Upper lobe of left lung (tissue), 4 donors: ENCODE measurements at regions not wholly inside any gene's neighbourhood (a gene's known extent, or its start where the extent isn't known, plus 50 kb on each side); places are given as distances from the start of the nearest gene placed in this dataset.

Experiments used
- CTCF ChIP-seq, 6 experiments: fragments of 450-650 bp in 4 of 6; fragments of 200-600 bp in 2 of 6; sonication (generic) in 2 of 6; IDR thresholded peaks; one replicate each; pipeline ENCODE4 v1.5.1; 2016 to 2019; ENCODE audit warnings: antibody characterized with exemption in 6 of 6
- POLR2A ChIP-seq, 4 donors: fragments of 450-650 bp; IDR thresholded peaks; one replicate each; pipeline ENCODE4 v1.5.1; 2016 to 2017; ENCODE audit warnings: antibody characterized with exemption in 4 of 4, mild to moderate bottlenecking in 2 of 4
- POLR2AphosphoS5 ChIP-seq, 2 donors: sonication (generic); formaldehyde crosslinking; IDR thresholded peaks; one replicate each; pipeline ENCODE4 v1.5.1; 2017; ENCODE audit warnings: antibody characterized with exemption in 2 of 2

- no peak for TF ChIP-seq CTCF (IDR thresholded peaks at IDR 0.05)
- no peak for TF ChIP-seq POLR2A (IDR thresholded peaks at IDR 0.05)
- TF ChIP-seq POLR2AphosphoS5 (IDR thresholded peaks at IDR 0.05) = no peak
Measured at GRCh38 chr18:78861116-78861515, 118.5 kb upstream of the SALL3 start.
